Heart left ventricle (tissue), 13 donors: ENCODE measurements at regions not wholly inside any gene's neighbourhood (a gene's known extent, or its start where the extent isn't known, plus 50 kb on each side); places are given as distances from the start of the nearest gene placed in this dataset.
"Not testable (repeated sequence)": the region's sequence is repeated elsewhere in the genome, so short reads cannot be mapped to it uniquely, and the experiment has no call there.

Experiments used
- POLR2A ChIP-seq, 2 donors: fragments of 450-650 bp; IDR thresholded peaks; one replicate each; pipeline ENCODE4 v1.6.1; 2017; ENCODE audit warnings: antibody characterized with exemption in 2 of 2, mild to moderate bottlenecking in 2 of 2, moderate library complexity in 2 of 2
- TF ChIP-seq, protein P1 (sequence below), 12 donors: fragments of 200-600 bp; sonication (generic) in 4 of 12; IDR thresholded peaks; one replicate each; pipeline versions ENCODE4 v1.5.0 to v1.8.0; 2018 to 2022; ENCODE audit warnings: antibody characterized with exemption in 12 of 12, mild to moderate bottlenecking in 5 of 12
- donor health status: ischemic (EF 13 %, LVEDD 7.1; RV severe dilation, severe dysfunction).
- donor health status: DM: no; HTN: yes; CAD: no.
- donor health status: DM: no; HTN: no; CAD: no.
- donor health status: ischemic (EF 25% LVEDD 6.9; RV normal size, moderate dysfunction).
- donor health status: ischemic (EF 25% LVEDD 5.7; RV mildly dilated, moderate dysfunction).
- donor health status: ischemic (EF 35%, LVEDD 5.7; RV mildly dilated, moderate dysfunction).
- donor health status: nonischemic (EF 11% LVEDD 7.7; RV severe dilation, severe dysfunction).
- donor health status: DM: yes; HTN: yes; CAD: no.
- donor health status: PGD.
- donor health status: ischemic (EF 29% LVEDD 5.4; RV normal size, mild dysfunction).
- donor health status: nonischemic (EF 23%, LVEDD 6.1; RV moderate dilation, normal function).

DNA sequence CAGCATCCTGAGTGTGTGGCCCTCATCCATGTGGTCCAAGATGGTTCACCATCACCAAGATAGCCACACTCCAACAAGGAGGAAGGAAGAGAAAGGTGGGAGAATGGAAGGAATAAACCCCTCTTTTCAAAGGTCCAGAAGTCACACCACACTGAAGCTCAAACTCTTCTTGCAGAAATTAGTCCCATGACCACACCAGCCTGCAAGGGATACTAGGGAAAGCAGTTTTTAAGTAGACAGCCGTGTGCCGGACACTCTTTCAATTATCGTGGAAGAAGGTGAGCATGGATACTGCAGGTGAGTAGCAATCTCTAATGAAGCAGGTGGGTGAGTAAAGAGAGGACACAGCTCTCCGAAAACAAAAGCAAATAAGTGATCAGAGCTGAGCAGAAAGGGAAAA lies 191.7 kb upstream of the IRF2BP2 start:
- TF ChIP-seq, protein P1, sequence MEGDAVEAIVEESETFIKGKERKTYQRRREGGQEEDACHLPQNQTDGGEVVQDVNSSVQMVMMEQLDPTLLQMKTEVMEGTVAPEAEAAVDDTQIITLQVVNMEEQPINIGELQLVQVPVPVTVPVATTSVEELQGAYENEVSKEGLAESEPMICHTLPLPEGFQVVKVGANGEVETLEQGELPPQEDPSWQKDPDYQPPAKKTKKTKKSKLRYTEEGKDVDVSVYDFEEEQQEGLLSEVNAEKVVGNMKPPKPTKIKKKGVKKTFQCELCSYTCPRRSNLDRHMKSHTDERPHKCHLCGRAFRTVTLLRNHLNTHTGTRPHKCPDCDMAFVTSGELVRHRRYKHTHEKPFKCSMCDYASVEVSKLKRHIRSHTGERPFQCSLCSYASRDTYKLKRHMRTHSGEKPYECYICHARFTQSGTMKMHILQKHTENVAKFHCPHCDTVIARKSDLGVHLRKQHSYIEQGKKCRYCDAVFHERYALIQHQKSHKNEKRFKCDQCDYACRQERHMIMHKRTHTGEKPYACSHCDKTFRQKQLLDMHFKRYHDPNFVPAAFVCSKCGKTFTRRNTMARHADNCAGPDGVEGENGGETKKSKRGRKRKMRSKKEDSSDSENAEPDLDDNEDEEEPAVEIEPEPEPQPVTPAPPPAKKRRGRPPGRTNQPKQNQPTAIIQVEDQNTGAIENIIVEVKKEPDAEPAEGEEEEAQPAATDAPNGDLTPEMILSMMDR (IDR thresholded peaks at IDR 0.05): not testable (repeated sequence)
- TF ChIP-seq POLR2A (IDR thresholded peaks at IDR 0.05): not testable (repeated sequence)
